ENCODE measurements at regions not wholly inside any gene's neighbourhood (a gene's known extent, or its start where the extent isn't known, plus 50 kb on each side); places are given as distances from the start of the nearest gene placed in this dataset.

GRCh38 chr10:10489805-10490571, 527.7 kb upstream of the CELF2 start:
- FAIRE-seq: no peak
- dilution Hi-C loops (cut with MboI; ENCODE audit: extremely low pct_ligation_motif_present, low sequenced_read_pairs): no loop called here

GRCh38 chr10:10490581-10490980, 527.1 kb upstream of the CELF2 start:
- no peak for FAIRE-seq
- TF ChIP-seq EZH2 (IDR thresholded peaks at IDR 0.05; ENCODE audit: low read length): no peak
- TF ChIP-seq CTCF (optimal IDR thresholded peaks at IDR 0.05 in 1 of 3, IDR thresholded peaks at IDR 0.05 in 1 of 3, conservative IDR thresholded peaks at IDR 0.05 in 1 of 3; ENCODE audit: extremely low read depth in 1 of 3, insufficient read depth in 2 of 3, low read length in 3 of 3): no peak
- Histone ChIP-seq H3K36me3 (ENCODE audit: control insufficient read depth in 2 of 2, extremely low read depth in 1 of 2, insufficient read depth in 2 of 2, low read length in 2 of 2) (no peaks in the 10 kb centered on the region), H3K9me3 (ENCODE audit: control insufficient read depth, low read depth, low read length) (no peaks in the 10 kb centered on the region), H3K4me3 (ENCODE audit: control insufficient read depth in 2 of 3, extremely low read depth in 1 of 3, insufficient read depth in 2 of 3, low read depth in 1 of 3, low read length in 3 of 3) (no peak overlapping the region), H4K20me1 (ENCODE audit: control insufficient read depth, extremely low read depth, insufficient read depth, low read length) (no peaks in the 10 kb centered on the region), H3K27ac (ENCODE audit: control insufficient read depth, insufficient read depth, low read length) (no peak overlapping the region), H3K4me1 (ENCODE audit: control insufficient read depth, extremely low read depth, insufficient read depth, low read length) (no peaks in the 10 kb centered on the region), H3K4me2 (ENCODE audit: control insufficient read depth, extremely low read depth, insufficient read depth, low read depth, low read length) (no peak overlapping the region), H3K9me1 (ENCODE audit: control insufficient read depth, extremely low read depth, insufficient read depth, low read length) (no peaks in the 10 kb centered on the region), H3K79me2 (ENCODE audit: control insufficient read depth, insufficient read depth, low read length) (no peaks in the 10 kb centered on the region), H3K27me3 (ENCODE audit: control insufficient read depth, extremely low read depth, insufficient read depth, low read length) (no peaks in the 10 kb centered on the region), H2AFZ (ENCODE audit: control insufficient read depth, low read length) (no peak overlapping the region), H3K9ac (ENCODE audit: control insufficient read depth, extremely low read depth, insufficient read depth, low read length) (no peak overlapping the region)
- DNase-seq (ENCODE audit: low read depth, low spot score): no peak
- dilution Hi-C loops (cut with MboI; ENCODE audit: extremely low pct_ligation_motif_present, low sequenced_read_pairs): no loop called here

More at GRCh38 chr10:10489805-10490571, 527.7 kb upstream of the CELF2 start:
- no peak overlapping the region for H3K9ac ChIP-seq (ENCODE audit: control insufficient read depth, extremely low read depth, insufficient read depth, low read length)
- no peak for DNase-seq (ENCODE audit: low read depth, low spot score)
- H4K20me1 ChIP-seq (ENCODE audit: control insufficient read depth, extremely low read depth, insufficient read depth, low read length): no peaks in the 10 kb centered on the region
- no peak overlapping the region for H3K4me2 ChIP-seq (ENCODE audit: control insufficient read depth, extremely low read depth, insufficient read depth, low read depth, low read length)
- no peaks in the 10 kb centered on the region for H3K4me1 ChIP-seq (ENCODE audit: control insufficient read depth, extremely low read depth, insufficient read depth, low read length)
- no peaks in the 10 kb centered on the region for H3K27me3 ChIP-seq (ENCODE audit: control insufficient read depth, extremely low read depth, insufficient read depth, low read length)
- H3K9me3 ChIP-seq (ENCODE audit: control insufficient read depth, low read depth, low read length): no peaks in the 10 kb centered on the region
- H2AFZ ChIP-seq (ENCODE audit: control insufficient read depth, low read length): no peak overlapping the region
- no peak for TF ChIP-seq CTCF (optimal IDR thresholded peaks at IDR 0.05 in 1 of 3, IDR thresholded peaks at IDR 0.05 in 1 of 3, conservative IDR thresholded peaks at IDR 0.05 in 1 of 3; ENCODE audit: extremely low read depth in 1 of 3, insufficient read depth in 2 of 3, low read length in 3 of 3)
- TF ChIP-seq EZH2 (IDR thresholded peaks at IDR 0.05; ENCODE audit: low read length): no peak
- H3K9me1 ChIP-seq (ENCODE audit: control insufficient read depth, extremely low read depth, insufficient read depth, low read length): no peaks in the 10 kb centered on the region
- H3K79me2 ChIP-seq (ENCODE audit: control insufficient read depth, insufficient read depth, low read length): no peaks in the 10 kb centered on the region
- H3K27ac ChIP-seq (ENCODE audit: control insufficient read depth, insufficient read depth, low read length): no peak overlapping the region
- H3K4me3 ChIP-seq (ENCODE audit: control insufficient read depth in 2 of 3, extremely low read depth in 1 of 3, insufficient read depth in 2 of 3, low read depth in 1 of 3, low read length in 3 of 3): no peak overlapping the region
- no peaks in the 10 kb centered on the region for H3K36me3 ChIP-seq (ENCODE audit: control insufficient read depth in 2 of 2, extremely low read depth in 1 of 2, insufficient read depth in 2 of 2, low read length in 2 of 2)
